Liver (tissue), 8 donors: ENCODE measurements at regions not wholly inside any gene's neighbourhood (a gene's known extent, or its start where the extent isn't known, plus 50 kb on each side); places are given as distances from the start of the nearest gene placed in this dataset.

Source experiments
- DNase-seq: peaks from one replicate; pipeline ENCODE4 v3.0.0-alpha.2; 2017; ENCODE audit warnings: low spot score
- H3K27ac ChIP-seq, 2 donors: one replicate each; pipeline ENCODE4 v1.7.0; 2013; ENCODE audit warnings: inconsistent platforms in 2 of 2, low read length in 2 of 2, control low read depth in 1 of 2, low read depth in 1 of 2, mild to moderate bottlenecking in 1 of 2
- H3K27me3 ChIP-seq, 4 donors: one replicate each; pipeline versions ENCODE4 v1.6.1 to v1.7.0; 2013; ENCODE audit warnings: low read length in 3 of 4, inconsistent platforms in 1 of 4, mild to moderate bottlenecking in 1 of 4, moderate library complexity in 1 of 4; ENCODE audit not compliant: control insufficient read depth in 4 of 4, insufficient read depth in 4 of 4
- H3K36me3 ChIP-seq, 4 donors: one replicate each; pipeline versions ENCODE4 v1.6.1 to v1.7.0; 2013; ENCODE audit warnings: low read length in 3 of 4, mild to moderate bottlenecking in 3 of 4, low read depth in 1 of 4, moderate library complexity in 1 of 4; ENCODE audit not compliant: control insufficient read depth in 4 of 4, insufficient read depth in 3 of 4
- H3K4me1 ChIP-seq, 4 donors: one replicate each; pipeline versions ENCODE4 v1.6.1 to v1.7.0; 2013; ENCODE audit warnings: low read length in 3 of 4, mild to moderate bottlenecking in 3 of 4, moderate library complexity in 1 of 4; ENCODE audit not compliant: control insufficient read depth in 4 of 4, insufficient read depth in 4 of 4
- H3K4me3 ChIP-seq, 3 donors: one replicate each; pipeline versions ENCODE4 v1.6.1 to v1.7.0; 2013; ENCODE audit warnings: low read length in 3 of 3, control low read depth in 1 of 3, low read depth in 1 of 3, mild to moderate bottlenecking in 1 of 3
- H3K9ac ChIP-seq, 2 donors: one replicate each; pipeline ENCODE4 v1.7.0; 2013; ENCODE audit warnings: low read length in 2 of 2, mild to moderate bottlenecking in 2 of 2, moderate library complexity in 2 of 2, control low read depth in 1 of 2, low read depth in 1 of 2
- H3K9me3 ChIP-seq, 4 donors: one replicate each; pipeline versions ENCODE4 v1.6.1 to v1.7.0; 2013; ENCODE audit warnings: low read length in 3 of 4; ENCODE audit not compliant: control insufficient read depth in 4 of 4
- ATF3 ChIP-seq: IDR thresholded peaks from 2 replicates; pipeline ENCODE4 v1.6.1; 2016; ENCODE audit warnings: antibody characterized with exemption
- CTCF ChIP-seq: fragments of 150-350 bp; IDR thresholded peaks from 2 replicates; pipeline ENCODE4 v1.5.1; 2017; ENCODE audit warnings: improper control_type of control experiment, low read depth, low read length; ENCODE audit not compliant: missing input control
- FOXA1 ChIP-seq: IDR thresholded peaks from 2 replicates; pipeline ENCODE4 v1.6.1; 2016; ENCODE audit warnings: antibody characterized with exemption
- GABPA ChIP-seq, 2 donors: IDR thresholded peaks in 1 of 2; conservative IDR thresholded peaks in 1 of 2; 2 replicates each; pipeline ENCODE4 v1.6.1; 2016; ENCODE audit warnings: antibody characterized with exemption in 2 of 2, mild to moderate bottlenecking in 1 of 2, moderate library complexity in 1 of 2
- HNF4G ChIP-seq: IDR thresholded peaks from 2 replicates; pipeline ENCODE4 v1.6.1; 2016; ENCODE audit warnings: antibody characterized with exemption
- JUND ChIP-seq, 2 donors: IDR thresholded peaks; 2 replicates each; pipeline ENCODE4 v1.6.1; 2016; ENCODE audit warnings: antibody characterized with exemption in 2 of 2
- MAX ChIP-seq: IDR thresholded peaks from 2 replicates; pipeline ENCODE4 v1.6.1; 2016; ENCODE audit warnings: antibody characterized with exemption
- NR2F2 ChIP-seq: IDR thresholded peaks from 2 replicates; pipeline ENCODE4 v1.6.1; 2016; ENCODE audit warnings: antibody characterized with exemption
- RAD21 ChIP-seq, 2 donors: IDR thresholded peaks; 2 replicates each; pipeline ENCODE4 v1.6.1; 2016; ENCODE audit warnings: antibody characterized with exemption in 2 of 2, mild to moderate bottlenecking in 2 of 2
- REST ChIP-seq: IDR thresholded peaks from 2 replicates; pipeline ENCODE4 v1.6.1; 2016; ENCODE audit warnings: antibody characterized with exemption, mild to moderate bottlenecking
- RXRA ChIP-seq, 2 donors: IDR thresholded peaks; 2 replicates each; pipeline ENCODE4 v1.6.1; 2017 to 2018; ENCODE audit warnings: antibody characterized with exemption in 2 of 2, mild to moderate bottlenecking in 1 of 2
- SP1 ChIP-seq: IDR thresholded peaks from 2 replicates; pipeline ENCODE4 v1.6.1; 2018; ENCODE audit warnings: antibody characterized with exemption, mild to moderate bottlenecking
- TAF1 ChIP-seq: conservative IDR thresholded peaks from 2 replicates; pipeline ENCODE4 v1.6.1; 2016; ENCODE audit warnings: antibody characterized with exemption, mild to moderate bottlenecking
- YY1 ChIP-seq: IDR thresholded peaks from 2 replicates; pipeline ENCODE4 v1.6.1; 2016; ENCODE audit warnings: antibody characterized with exemption, mild to moderate bottlenecking
- ZBTB33 ChIP-seq: IDR thresholded peaks from 2 replicates; pipeline ENCODE4 v1.6.1; 2016; ENCODE audit warnings: antibody characterized with exemption
- WGBS: extraction: QIAGEN DNeasy Blood & Tissue Kit; methylation state at CpG from one replicate; pipeline ENCODE4 v1.1.7; 2013; 5-methylcytosine and 5-hydroxymethylcytosine counted together
- donor health status: healthy.
- donor health status: healthy.
- donor health status: healthy.
- donor health status: healthy.
- donor health status: healthy.

- Histone ChIP-seq H3K4me3 (no peak overlapping the region), H3K9ac (no peak overlapping the region), H3K9me3 (no peaks in the 10 kb centered on the region), H3K36me3 (no peaks in the 10 kb centered on the region), H3K27ac (no peak overlapping the region), H3K4me1 (peaks cover 0 to 2% (median 0%) of the 10 kb centered on the region in 4 donors), H3K27me3 (no peaks in the 10 kb centered on the region)
- 92% methylated on average over 4 of the region's 4 CpGs for WGBS
- no peak for DNase-seq
- TF ChIP-seq YY1 (no peak), RXRA (IDR thresholded peaks at IDR 0.05) (no peak), ZBTB33 (no peak), JUND (IDR thresholded peaks at IDR 0.05) (no peak), FOXA1 (no peak), TAF1 (no peak), HNF4G (no peak), RAD21 (IDR thresholded peaks at IDR 0.05) (no peak), NR2F2 (no peak), GABPA (IDR thresholded peaks at IDR 0.05 in 1 of 2, conservative IDR thresholded peaks at IDR 0.05 in 1 of 2) (no peak), CTCF (no peak), ATF3 (no peak), SP1 (no peak), MAX (no peak), REST (no peak)
These were observed 410.8 kb downstream of the SFMBT2 start for GRCh38 chr10:7000061-7000460.

- TF ChIP-seq GABPA (IDR thresholded peaks at IDR 0.05 in 1 of 2, conservative IDR thresholded peaks at IDR 0.05 in 1 of 2) (no peak), SP1 (no peak)
- 69% methylated on average over 2 of the region's 2 CpGs for WGBS
- H3K9ac ChIP-seq = no peak overlapping the region
These were observed 411.5 kb downstream of the SFMBT2 start for GRCh38 chr10:6999232-6999925.

More at GRCh38 chr10:6999232-6999925, 411.5 kb downstream of the SFMBT2 start:
- Histone ChIP-seq H3K9me3 (no peaks in the 10 kb centered on the region), H3K27ac (no peak overlapping the region), H3K4me3 (no peak overlapping the region), H3K4me1 (peaks cover 0 to 2% (median 0%) of the 10 kb centered on the region in 4 donors), H3K27me3 (no peaks in the 10 kb centered on the region), H3K36me3 (no peaks in the 10 kb centered on the region)
- DNase-seq = no peak
